Osteocyte (in vitro differentiated cells): ENCODE measurements at regions not wholly inside any gene's neighbourhood (a gene's known extent, or its start where the extent isn't known, plus 50 kb on each side); places are given as distances from the start of the nearest gene placed in this dataset.
"Not testable (repeated sequence)": the region's sequence is repeated elsewhere in the genome, so short reads cannot be mapped to it uniquely, and the experiment has no call there.

ENCODE experiments used
- DNase-seq: peaks from one replicate; pipeline ENCODE4 v3.0.0; 2021; ENCODE audit warnings: mixed read lengths; ENCODE audit not compliant: unreplicated experiment; ENCODE audit errors: extremely low spot score
- H3K27ac Mint-ChIP-seq: one replicate; pipeline ENCODE4 v1.8.0; 2021; ENCODE audit warnings: mild to moderate bottlenecking, mixed read lengths; ENCODE audit not compliant: unreplicated experiment
- H3K27me3 Mint-ChIP-seq: one replicate; pipeline ENCODE4 v1.8.0; 2021; ENCODE audit warnings: mixed read lengths; ENCODE audit not compliant: unreplicated experiment
- H3K36me3 Mint-ChIP-seq: one replicate; pipeline ENCODE4 v1.8.0; 2021; ENCODE audit warnings: mixed read lengths; ENCODE audit not compliant: unreplicated experiment
- H3K4me1 Mint-ChIP-seq: one replicate; pipeline ENCODE4 v1.8.0; 2021; ENCODE audit warnings: mixed read lengths; ENCODE audit not compliant: unreplicated experiment
- H3K4me3 Mint-ChIP-seq: one replicate; pipeline ENCODE4 v1.8.0; 2021; ENCODE audit warnings: mild to moderate bottlenecking, moderate library complexity, mixed read lengths; ENCODE audit not compliant: unreplicated experiment
- H3K9me3 Mint-ChIP-seq: one replicate; pipeline ENCODE4 v1.8.0; 2021; ENCODE audit warnings: mixed read lengths; ENCODE audit not compliant: unreplicated experiment
- CTCF ChIP-seq: fragments of 200-600 bp; sonication (generic); IDR thresholded peaks from 2 replicates; pipeline ENCODE4 v1.5.0; 2021; ENCODE audit warnings: antibody characterized with exemption, mild to moderate bottlenecking, moderate library complexity

GRCh38 chr6:81889377-81890053 is 137.0 kb upstream of the TENT5A start:
- Mint-ChIP-seq H3K4me1 (peaks cover 2% of the 10 kb centered on the region), H3K27me3 (no peaks in the 10 kb centered on the region), H3K4me3 (no peak overlapping the region), H3K27ac (no peak overlapping the region), H3K36me3 (no peaks in the 10 kb centered on the region), H3K9me3 (no peaks in the 10 kb centered on the region)
- no peak for TF ChIP-seq CTCF
- DNase-seq = no peak

GRCh38 chr6:81886909-81887308 is 134.4 kb upstream of the TENT5A start:
- not testable (repeated sequence) for H3K27me3 Mint-ChIP-seq, DNase-seq, H3K27ac Mint-ChIP-seq, H3K4me1 Mint-ChIP-seq, H3K36me3 Mint-ChIP-seq, H3K4me3 Mint-ChIP-seq, H3K9me3 Mint-ChIP-seq

DNA sequence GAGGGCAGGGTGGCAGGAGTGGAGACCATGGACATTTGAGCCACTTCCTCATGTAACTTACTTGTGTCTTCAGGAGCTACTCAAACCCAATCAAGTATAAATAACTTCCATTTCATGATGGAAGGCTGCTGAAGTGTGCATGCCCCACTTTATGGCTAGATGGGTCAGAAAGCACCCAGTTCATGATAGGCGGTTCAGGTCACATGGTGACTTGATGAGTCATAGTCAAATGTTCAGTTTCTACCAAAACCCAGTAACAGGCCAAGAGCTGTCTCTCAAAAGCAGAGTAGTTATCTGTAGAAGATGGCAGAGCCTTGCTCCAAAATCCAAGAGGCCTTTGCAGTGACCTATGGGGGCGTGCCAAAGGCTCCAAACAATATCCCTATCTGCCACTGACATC is 133.7 kb upstream of the TENT5A start:
- Mint-ChIP-seq H3K4me1 (peaks cover 2% of the 10 kb centered on the region), H3K27me3 (no peaks in the 10 kb centered on the region), H3K4me3 (no peak overlapping the region), H3K27ac (no peak overlapping the region), H3K9me3 (no peaks in the 10 kb centered on the region), H3K36me3 (no peaks in the 10 kb centered on the region)
- DNase-seq = no peak
- no peak for TF ChIP-seq CTCF

DNA sequence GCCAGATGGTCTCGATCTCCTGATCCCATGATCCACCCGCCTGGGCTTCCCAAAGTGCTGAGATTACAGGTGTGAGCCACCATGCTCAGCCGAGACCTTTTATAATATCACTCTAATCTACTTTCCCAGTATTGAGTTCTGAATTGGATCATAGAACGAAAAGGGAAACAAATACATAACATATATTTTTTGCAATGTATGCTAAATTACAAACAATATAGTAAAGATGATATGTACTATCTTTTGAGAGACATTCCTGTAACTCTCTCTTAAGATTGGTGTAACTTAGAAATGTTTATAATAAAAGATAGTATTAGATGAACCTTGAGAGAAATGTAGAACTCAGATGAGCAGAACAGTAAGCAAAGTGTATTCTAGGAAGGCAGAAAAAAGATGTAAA is 129.2 kb upstream of the TENT5A start:
- no peak for TF ChIP-seq CTCF
- Mint-ChIP-seq H3K4me3 (no peak overlapping the region), H3K27ac (no peak overlapping the region)

DNA sequence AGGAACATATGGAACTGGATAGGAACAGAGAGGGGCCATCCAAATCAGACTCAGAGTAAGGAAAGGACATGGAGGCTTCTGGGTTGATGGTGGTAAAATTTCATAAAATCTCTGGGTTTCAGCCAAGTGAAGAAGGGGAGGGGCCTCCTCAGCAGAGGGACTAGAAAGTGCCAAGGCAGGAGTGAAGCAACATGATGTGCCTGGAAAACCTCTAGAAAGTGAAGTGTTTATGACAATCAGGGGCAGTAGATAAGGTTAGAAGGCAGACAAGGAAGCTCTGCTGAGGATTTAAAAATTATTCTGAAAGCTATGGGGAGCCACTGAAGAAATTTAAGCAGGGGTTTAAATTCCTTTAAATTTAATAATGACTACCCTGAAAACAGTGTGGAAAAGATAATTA is 126.0 kb upstream of the TENT5A start:
- no peak for DNase-seq
- Mint-ChIP-seq H3K36me3 (peaks cover 6% of the 10 kb centered on the region), H3K4me1 (no peaks in the 10 kb centered on the region), H3K27ac (no peak overlapping the region), H3K27me3 (no peaks in the 10 kb centered on the region), H3K9me3 (no peaks in the 10 kb centered on the region), H3K4me3 (no peak overlapping the region)
- no peak for TF ChIP-seq CTCF

More for the DNA sequence above, 129.2 kb upstream of the TENT5A start:
- Mint-ChIP-seq H3K4me1 (no peaks in the 10 kb centered on the region), H3K27me3 (no peaks in the 10 kb centered on the region), H3K36me3 (no peaks in the 10 kb centered on the region), H3K9me3 (no peaks in the 10 kb centered on the region)
- no peak for DNase-seq

DNA sequence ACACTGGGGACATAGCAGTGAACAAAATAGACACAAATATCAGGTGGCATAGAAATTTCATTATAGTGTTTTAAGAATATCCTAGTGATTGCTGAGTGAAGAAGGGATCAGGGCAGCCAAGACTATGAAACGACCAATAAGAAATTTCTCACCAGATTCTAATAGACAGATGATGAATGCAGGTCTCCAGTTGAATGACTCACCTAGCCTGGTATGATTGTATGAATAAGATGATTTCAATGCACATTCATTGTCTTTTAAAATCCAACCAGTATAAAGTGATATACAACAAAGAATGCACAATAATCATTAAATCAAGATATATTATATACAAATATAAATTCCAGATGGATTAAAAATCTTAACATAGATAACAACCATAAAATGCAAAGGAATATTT is 124.5 kb upstream of the TENT5A start:
- Mint-ChIP-seq H3K27ac (no peak overlapping the region), H3K4me3 (no peak overlapping the region), H3K27me3 (no peaks in the 10 kb centered on the region), H3K36me3 (peaks cover 13% of the 10 kb centered on the region), H3K4me1 (no peaks in the 10 kb centered on the region), H3K9me3 (peaks cover 8% of the 10 kb centered on the region)
- TF ChIP-seq CTCF = no peak
- no peak for DNase-seq
